ENCODE measurements at regions not wholly inside any gene's neighbourhood (a gene's known extent, or its start where the extent isn't known, plus 50 kb on each side); places are given as distances from the start of the nearest gene placed in this dataset.

DNA sequence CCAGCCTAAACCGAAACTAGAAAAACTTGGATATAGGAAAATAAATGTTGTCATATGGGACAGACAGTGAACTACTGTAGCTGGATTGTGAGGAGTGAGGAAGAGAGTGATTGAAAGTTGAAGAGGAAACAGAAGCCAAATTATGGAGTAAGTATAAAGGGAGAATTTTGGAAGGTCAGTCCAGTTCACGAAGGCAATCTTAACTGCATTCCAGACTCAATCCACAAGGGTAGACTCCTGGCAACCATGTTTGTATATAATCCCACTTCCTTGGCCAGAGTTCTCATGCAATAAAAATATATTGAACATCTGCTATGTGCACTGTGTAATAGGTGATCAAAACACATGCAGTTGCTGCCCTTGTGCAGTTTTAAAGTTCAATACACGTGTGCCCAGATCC is 58.6 kb upstream of the CAMK2D start:
- TF ChIP-seq EP300 (IDR thresholded peaks at IDR 0.05; ENCODE audit: low read depth) = no peak
- TF ChIP-seq, protein P1, sequence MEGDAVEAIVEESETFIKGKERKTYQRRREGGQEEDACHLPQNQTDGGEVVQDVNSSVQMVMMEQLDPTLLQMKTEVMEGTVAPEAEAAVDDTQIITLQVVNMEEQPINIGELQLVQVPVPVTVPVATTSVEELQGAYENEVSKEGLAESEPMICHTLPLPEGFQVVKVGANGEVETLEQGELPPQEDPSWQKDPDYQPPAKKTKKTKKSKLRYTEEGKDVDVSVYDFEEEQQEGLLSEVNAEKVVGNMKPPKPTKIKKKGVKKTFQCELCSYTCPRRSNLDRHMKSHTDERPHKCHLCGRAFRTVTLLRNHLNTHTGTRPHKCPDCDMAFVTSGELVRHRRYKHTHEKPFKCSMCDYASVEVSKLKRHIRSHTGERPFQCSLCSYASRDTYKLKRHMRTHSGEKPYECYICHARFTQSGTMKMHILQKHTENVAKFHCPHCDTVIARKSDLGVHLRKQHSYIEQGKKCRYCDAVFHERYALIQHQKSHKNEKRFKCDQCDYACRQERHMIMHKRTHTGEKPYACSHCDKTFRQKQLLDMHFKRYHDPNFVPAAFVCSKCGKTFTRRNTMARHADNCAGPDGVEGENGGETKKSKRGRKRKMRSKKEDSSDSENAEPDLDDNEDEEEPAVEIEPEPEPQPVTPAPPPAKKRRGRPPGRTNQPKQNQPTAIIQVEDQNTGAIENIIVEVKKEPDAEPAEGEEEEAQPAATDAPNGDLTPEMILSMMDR (IDR thresholded peaks at IDR 0.05) = no peak
- TF ChIP-seq POLR2A (IDR thresholded peaks at IDR 0.05) = no peak
- no peak for TF ChIP-seq POLR2AphosphoS5 (IDR thresholded peaks at IDR 0.05)

Data from transverse colon (tissue), 4 donors.